ENCODE measurements at regions not wholly inside any gene's neighbourhood (a gene's known extent, or its start where the extent isn't known, plus 50 kb on each side); places are given as distances from the start of the nearest gene placed in this dataset.

DNA sequence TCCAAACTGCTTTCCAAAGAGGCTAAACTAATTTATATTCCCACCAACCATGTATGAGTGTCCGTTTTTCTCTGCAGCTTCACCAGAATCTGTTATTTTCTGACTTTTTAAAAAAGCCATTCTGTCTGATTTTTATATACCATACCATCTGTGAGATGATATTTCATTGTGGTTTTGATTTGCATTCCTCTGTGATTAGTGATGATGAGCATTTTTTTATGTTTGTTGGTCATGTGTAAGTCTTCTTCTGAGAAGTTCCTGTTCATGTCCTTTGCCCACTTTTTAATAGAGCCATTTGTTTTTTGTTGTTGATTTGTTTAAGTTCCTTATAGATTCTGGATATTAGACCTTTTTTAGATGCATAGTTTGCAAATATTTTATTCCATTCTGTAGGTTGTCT, 179.4 kb upstream of the ALCAM start:
- no peak for DNase-seq
- Histone ChIP-seq H3K4me3 (replicated peaks in 1 of 3) (no peak overlapping the region), H3K36me3 (no peaks in the 10 kb centered on the region), H3K27ac (no peak overlapping the region), H3K4me1 (no peaks in the 10 kb centered on the region), H3K9me3 (no peaks in the 10 kb centered on the region), H3K27me3 (no peaks in the 10 kb centered on the region)
- 81 to 82% methylated on average over 1 of the region's 1 CpG for WGBS, 2 donors
- intact Hi-C loops (cut with DNase I), result no loop called here
- TF ChIP-seq POLR2A (IDR thresholded peaks at IDR 0.05), result no peak
- TF ChIP-seq, protein P1, sequence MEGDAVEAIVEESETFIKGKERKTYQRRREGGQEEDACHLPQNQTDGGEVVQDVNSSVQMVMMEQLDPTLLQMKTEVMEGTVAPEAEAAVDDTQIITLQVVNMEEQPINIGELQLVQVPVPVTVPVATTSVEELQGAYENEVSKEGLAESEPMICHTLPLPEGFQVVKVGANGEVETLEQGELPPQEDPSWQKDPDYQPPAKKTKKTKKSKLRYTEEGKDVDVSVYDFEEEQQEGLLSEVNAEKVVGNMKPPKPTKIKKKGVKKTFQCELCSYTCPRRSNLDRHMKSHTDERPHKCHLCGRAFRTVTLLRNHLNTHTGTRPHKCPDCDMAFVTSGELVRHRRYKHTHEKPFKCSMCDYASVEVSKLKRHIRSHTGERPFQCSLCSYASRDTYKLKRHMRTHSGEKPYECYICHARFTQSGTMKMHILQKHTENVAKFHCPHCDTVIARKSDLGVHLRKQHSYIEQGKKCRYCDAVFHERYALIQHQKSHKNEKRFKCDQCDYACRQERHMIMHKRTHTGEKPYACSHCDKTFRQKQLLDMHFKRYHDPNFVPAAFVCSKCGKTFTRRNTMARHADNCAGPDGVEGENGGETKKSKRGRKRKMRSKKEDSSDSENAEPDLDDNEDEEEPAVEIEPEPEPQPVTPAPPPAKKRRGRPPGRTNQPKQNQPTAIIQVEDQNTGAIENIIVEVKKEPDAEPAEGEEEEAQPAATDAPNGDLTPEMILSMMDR (IDR thresholded peaks at IDR 0.05), result no peak

DNA sequence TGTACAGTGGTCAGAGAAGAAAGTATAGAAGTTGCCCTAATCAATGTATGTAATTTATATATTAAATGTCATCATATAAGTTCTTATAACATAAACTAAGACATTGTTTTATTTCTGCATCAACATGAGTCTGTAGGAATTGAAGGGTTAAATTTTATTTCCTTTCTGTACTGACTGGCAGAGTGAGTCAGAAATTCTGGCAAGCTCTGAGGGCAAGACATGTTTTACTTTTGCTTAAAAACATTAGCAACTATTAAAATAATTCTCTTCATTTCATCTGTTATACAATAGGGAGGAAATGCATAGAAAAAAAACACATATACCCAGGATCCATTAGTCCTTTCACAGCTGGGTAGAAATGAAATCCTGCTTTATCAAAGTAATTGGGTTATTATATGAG, 171.4 kb upstream of the ALCAM start:
- no peak for DNase-seq
- H3K4me1 ChIP-seq, result no peaks in the 10 kb centered on the region
- no peaks in the 10 kb centered on the region for H3K27me3 ChIP-seq
- no peaks in the 10 kb centered on the region for H3K36me3 ChIP-seq
- intact Hi-C loops (cut with DNase I), result no loop called here
- no peak overlapping the region for H3K27ac ChIP-seq
- H3K4me3 ChIP-seq (replicated peaks in 1 of 3), result no peak overlapping the region
- TF ChIP-seq, protein P1 (IDR thresholded peaks at IDR 0.05), result no peak
- TF ChIP-seq POLR2A (IDR thresholded peaks at IDR 0.05), result no peak
- H3K9me3 ChIP-seq, result no peaks in the 10 kb centered on the region

DNA sequence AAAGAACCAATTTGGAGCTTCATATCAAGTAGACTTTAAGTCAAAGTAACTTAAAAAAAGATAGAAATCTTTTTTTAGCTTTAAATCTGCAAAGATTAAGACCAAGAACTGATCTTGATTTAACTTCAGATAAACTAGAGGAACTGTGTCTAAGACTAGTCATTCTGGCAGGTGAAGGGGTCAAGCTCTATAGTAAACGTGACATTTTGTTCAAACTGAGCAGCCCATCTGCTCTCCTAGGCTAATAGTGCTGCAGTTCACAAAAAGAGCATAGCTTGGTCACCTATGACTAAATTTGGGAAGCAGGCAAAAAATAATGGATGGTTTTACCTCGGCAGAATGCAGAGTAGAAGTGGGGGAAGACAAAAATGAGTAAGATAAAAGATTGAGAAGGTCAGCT, 168.8 kb upstream of the ALCAM start:
- intact Hi-C loops (cut with DNase I), result no loop called here
- 58 to 67% methylated on average over 2 of the region's 2 CpGs for WGBS, 2 donors
- H3K9me3 ChIP-seq, result no peaks in the 10 kb centered on the region

DNA sequence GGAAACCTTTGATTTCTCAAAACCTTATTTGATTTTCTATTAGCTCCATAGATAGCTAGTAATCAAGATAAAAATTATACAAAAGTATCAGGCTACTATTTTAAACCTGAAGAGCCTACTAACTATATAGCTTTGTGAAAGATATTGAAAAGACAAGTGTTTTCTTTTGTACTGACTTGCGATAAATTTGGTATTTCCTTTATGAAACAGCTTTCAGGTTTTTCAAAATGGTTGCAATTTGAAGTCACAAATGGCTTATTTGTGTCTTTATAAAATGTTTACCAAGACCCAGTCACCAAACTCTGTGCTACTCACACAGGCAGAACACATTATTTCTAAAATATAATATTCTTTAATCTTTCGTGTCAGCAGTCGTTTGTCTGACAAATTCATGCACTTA, 167.5 kb upstream of the ALCAM start:
- Histone ChIP-seq H3K36me3 (no peaks in the 10 kb centered on the region), H3K27me3 (no peaks in the 10 kb centered on the region), H3K4me3 (replicated peaks in 1 of 3) (no peak overlapping the region), H3K27ac (no peak overlapping the region), H3K9me3 (no peaks in the 10 kb centered on the region), H3K4me1 (no peaks in the 10 kb centered on the region)
- no peak for DNase-seq
- intact Hi-C loops (cut with DNase I), result no loop called here
- no peak for TF ChIP-seq POLR2A (IDR thresholded peaks at IDR 0.05)
- TF ChIP-seq, protein P1 (IDR thresholded peaks at IDR 0.05), result no peak
- 66 to 84% methylated on average over 3 of the region's 3 CpGs for WGBS, 2 donors

More for the DNA sequence above, 168.8 kb upstream of the ALCAM start:
- H3K4me1 ChIP-seq, result no peaks in the 10 kb centered on the region
- TF ChIP-seq, protein P1 (IDR thresholded peaks at IDR 0.05), result no peak
- TF ChIP-seq POLR2A (IDR thresholded peaks at IDR 0.05), result no peak
- H3K27me3 ChIP-seq, result no peaks in the 10 kb centered on the region
- H3K27ac ChIP-seq, result no peak overlapping the region
- no peak for DNase-seq
- no peak overlapping the region for H3K4me3 ChIP-seq (replicated peaks in 1 of 3)
- no peaks in the 10 kb centered on the region for H3K36me3 ChIP-seq

DNA sequence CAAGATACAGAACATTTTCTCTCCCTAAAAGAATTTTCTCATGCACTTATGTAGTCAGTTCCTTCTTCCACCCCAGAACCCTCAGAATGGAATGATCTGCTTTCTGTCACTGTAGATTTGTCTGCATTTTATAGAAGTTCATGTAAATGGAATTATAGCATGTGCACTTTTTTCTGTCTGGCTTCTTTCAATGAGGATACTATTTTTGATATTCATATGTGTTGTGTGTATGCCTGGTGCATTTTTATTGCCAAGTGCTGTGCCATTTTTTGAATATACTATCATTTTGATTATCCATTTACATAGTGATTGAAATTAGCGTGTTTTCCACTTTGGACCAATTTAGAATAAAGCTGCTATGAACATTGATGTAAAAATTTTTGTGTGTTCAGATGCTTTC, 156.6 kb upstream of the ALCAM start:
- H3K27ac ChIP-seq, result no peak overlapping the region
- 89 to 96% methylated on average over 1 of the region's 1 CpG for WGBS, 2 donors
- no peak for TF ChIP-seq POLR2A (IDR thresholded peaks at IDR 0.05)
- TF ChIP-seq, protein P1 (IDR thresholded peaks at IDR 0.05), result no peak
- no peaks in the 10 kb centered on the region for H3K9me3 ChIP-seq
- H3K27me3 ChIP-seq, result no peaks in the 10 kb centered on the region
- H3K36me3 ChIP-seq, result no peaks in the 10 kb centered on the region
- DNase-seq, result no peak
- intact Hi-C loops (cut with DNase I), result no loop called here
- no peaks in the 10 kb centered on the region for H3K4me1 ChIP-seq
- no peak overlapping the region for H3K4me3 ChIP-seq (replicated peaks in 1 of 3)
